GM12801 (cell line): ENCODE measurements at regions not wholly inside any gene's neighbourhood (a gene's known extent, or its start where the extent isn't known, plus 50 kb on each side); places are given as distances from the start of the nearest gene placed in this dataset.

ENCODE experiments used
- TF ChIP-seq, protein P1 (sequence below): IDR thresholded peaks from one replicate; pipeline ENCODE4 v1.5.1; 2011; ENCODE audit warnings: control low read depth; ENCODE audit not compliant: insufficient read length; ENCODE audit errors: extremely low read depth

GRCh38 chr7:8937204-8937603 is 503.8 kb downstream of the NXPH1 start:
- TF ChIP-seq, protein P1, sequence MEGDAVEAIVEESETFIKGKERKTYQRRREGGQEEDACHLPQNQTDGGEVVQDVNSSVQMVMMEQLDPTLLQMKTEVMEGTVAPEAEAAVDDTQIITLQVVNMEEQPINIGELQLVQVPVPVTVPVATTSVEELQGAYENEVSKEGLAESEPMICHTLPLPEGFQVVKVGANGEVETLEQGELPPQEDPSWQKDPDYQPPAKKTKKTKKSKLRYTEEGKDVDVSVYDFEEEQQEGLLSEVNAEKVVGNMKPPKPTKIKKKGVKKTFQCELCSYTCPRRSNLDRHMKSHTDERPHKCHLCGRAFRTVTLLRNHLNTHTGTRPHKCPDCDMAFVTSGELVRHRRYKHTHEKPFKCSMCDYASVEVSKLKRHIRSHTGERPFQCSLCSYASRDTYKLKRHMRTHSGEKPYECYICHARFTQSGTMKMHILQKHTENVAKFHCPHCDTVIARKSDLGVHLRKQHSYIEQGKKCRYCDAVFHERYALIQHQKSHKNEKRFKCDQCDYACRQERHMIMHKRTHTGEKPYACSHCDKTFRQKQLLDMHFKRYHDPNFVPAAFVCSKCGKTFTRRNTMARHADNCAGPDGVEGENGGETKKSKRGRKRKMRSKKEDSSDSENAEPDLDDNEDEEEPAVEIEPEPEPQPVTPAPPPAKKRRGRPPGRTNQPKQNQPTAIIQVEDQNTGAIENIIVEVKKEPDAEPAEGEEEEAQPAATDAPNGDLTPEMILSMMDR: no peak

- TF ChIP-seq, protein P1: no peak
These were observed 504.8 kb downstream of the NXPH1 start for GRCh38 chr7:8938044-8938805.

DNA sequence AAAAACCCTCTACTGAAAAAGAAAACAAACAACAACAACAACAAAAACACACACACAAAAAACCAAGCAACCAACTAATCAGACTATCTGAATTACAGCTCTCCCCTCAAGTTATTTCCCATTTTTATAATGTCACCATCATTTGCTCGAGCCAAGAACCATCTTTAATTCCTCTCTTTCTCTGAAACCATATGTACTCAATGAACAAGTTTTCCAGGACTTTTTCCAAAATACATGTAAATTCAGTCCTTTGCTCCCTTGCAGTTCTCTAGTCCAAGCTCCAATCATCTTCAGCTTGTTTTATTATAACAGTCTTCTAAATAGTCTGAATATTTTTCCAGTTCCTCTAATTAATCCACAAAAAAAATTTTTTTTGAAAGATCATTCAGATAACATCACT is 506.0 kb downstream of the NXPH1 start:
- TF ChIP-seq, protein P1: no peak

GRCh38 chr7:8963722-8964121 is 530.3 kb downstream of the NXPH1 start:
- TF ChIP-seq, protein P1: no peak

GRCh38 chr7:8965177-8965576 is 531.8 kb downstream of the NXPH1 start:
- TF ChIP-seq, protein P1: no peak

DNA sequence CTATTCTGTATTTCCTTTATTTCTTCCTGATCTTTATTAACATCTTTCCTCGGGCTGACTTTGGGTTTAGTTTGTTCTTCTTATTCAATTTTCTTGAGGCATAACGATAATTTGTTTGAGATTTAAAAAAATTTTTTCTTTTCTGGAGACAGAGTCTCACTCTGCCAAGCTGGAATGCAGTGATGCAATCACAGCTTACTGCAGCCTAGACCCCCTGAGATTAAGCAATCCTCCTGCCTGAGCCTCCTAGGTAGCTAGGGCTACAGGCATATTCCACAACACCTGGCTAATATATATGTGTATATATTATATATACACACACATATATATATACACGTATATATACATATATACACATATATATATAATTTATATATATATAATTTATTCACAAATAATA is 540.2 kb downstream of the NXPH1 start:
- TF ChIP-seq, protein P1: no peak

DNA sequence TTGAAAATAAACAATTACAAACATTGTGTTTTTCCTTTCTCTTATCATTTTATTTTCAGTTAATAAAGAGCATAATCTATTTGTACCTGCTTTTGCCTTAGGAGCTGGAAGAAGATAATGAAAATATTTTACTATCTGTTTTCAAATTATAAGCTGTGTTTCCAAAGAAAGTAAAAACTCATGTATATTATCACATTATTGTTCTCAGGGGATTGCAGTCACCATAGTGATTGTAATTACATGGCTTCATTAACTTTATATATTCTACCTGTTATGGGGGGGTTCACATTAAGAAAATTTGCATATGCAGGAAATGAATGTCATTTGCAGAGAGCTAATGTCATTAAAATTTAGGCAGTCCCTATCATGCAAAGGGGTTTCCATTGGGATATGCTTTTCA is 542.3 kb downstream of the NXPH1 start:
- TF ChIP-seq, protein P1: no peak
